Erythroblast (primary cell): ENCODE measurements at regions not wholly inside any gene's neighbourhood (a gene's known extent, or its start where the extent isn't known, plus 50 kb on each side); places are given as distances from the start of the nearest gene placed in this dataset.

ENCODE experiments used
- GATA1 ChIP-seq: IDR thresholded peaks from 2 replicates; pipeline ENCODE4 v1.6.1; 2011; ENCODE audit warnings: low read depth, mild to moderate bottlenecking, control low read depth, low read length, moderate library complexity
- POLR2A ChIP-seq: IDR thresholded peaks from 2 replicates; pipeline ENCODE4 v1.6.1; 2011; ENCODE audit warnings: mild to moderate bottlenecking, low read length

DNA sequence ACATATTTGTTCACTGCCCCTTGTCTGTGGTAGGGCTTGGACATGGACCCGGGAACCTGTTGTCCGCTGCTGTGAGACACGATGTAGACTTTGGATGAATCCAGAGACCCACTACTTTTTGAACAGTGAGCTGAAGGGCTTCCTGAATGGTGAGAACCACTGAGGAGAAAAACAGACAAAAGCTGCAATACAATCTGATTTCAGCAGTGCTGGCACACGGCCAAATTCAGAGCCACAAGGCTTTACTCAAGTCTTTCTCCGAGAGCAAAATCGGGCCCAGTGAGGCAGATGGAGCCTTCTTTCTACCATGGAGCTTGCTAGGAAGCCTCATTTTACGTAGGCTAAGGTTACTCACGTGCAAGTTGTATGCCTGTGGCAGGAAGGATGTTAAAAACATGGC lies 197.6 kb downstream of the SIPA1L2 start:
- TF ChIP-seq POLR2A (no peak), GATA1 (no peak)
